Suprapubic skin (tissue), 3 donors: ENCODE measurements at regions not wholly inside any gene's neighbourhood (a gene's known extent, or its start where the extent isn't known, plus 50 kb on each side); places are given as distances from the start of the nearest gene placed in this dataset.

Source experiments
- EP300 ChIP-seq: sonication (generic); formaldehyde crosslinking; IDR thresholded peaks from one replicate; pipeline ENCODE4 v1.6.1; 2017; ENCODE audit warnings: antibody characterized with exemption
- TF ChIP-seq, protein P1 (sequence below), 2 donors: fragments of 200-600 bp in 1 of 2; fragments of 450-650 bp in 1 of 2; sonication (generic) in 1 of 2; IDR thresholded peaks; one replicate each; pipeline ENCODE4 v1.5.1; 2016 to 2019; ENCODE audit warnings: antibody characterized with exemption in 2 of 2, mild to moderate bottlenecking in 1 of 2, moderate library complexity in 1 of 2

GRCh38 chr3:132973441-132973840 is 64.8 kb upstream of the TMEM108 start:
- TF ChIP-seq, protein P1, sequence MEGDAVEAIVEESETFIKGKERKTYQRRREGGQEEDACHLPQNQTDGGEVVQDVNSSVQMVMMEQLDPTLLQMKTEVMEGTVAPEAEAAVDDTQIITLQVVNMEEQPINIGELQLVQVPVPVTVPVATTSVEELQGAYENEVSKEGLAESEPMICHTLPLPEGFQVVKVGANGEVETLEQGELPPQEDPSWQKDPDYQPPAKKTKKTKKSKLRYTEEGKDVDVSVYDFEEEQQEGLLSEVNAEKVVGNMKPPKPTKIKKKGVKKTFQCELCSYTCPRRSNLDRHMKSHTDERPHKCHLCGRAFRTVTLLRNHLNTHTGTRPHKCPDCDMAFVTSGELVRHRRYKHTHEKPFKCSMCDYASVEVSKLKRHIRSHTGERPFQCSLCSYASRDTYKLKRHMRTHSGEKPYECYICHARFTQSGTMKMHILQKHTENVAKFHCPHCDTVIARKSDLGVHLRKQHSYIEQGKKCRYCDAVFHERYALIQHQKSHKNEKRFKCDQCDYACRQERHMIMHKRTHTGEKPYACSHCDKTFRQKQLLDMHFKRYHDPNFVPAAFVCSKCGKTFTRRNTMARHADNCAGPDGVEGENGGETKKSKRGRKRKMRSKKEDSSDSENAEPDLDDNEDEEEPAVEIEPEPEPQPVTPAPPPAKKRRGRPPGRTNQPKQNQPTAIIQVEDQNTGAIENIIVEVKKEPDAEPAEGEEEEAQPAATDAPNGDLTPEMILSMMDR (IDR thresholded peaks at IDR 0.05): no peak
- no peak for TF ChIP-seq EP300
